GM19240 (cell line): ENCODE measurements at regions not wholly inside any gene's neighbourhood (a gene's known extent, or its start where the extent isn't known, plus 50 kb on each side); places are given as distances from the start of the nearest gene placed in this dataset.

Source experiments
- DNase-seq: peaks from one replicate; pipeline ENCODE4 v3.0.0; 2011; ENCODE audit warnings: low spot score; ENCODE audit not compliant: insufficient read length

GRCh38 chr6:122524056-122524455 lies 52.4 kb upstream of the SERINC1 start:
- no peak for DNase-seq

GRCh38 chr6:122530440-122531046 lies 58.9 kb upstream of the SERINC1 start:
- peak; percentile 35 for DNase-seq

- DNase-seq, result no peak
Measured at GRCh38 chr6:122548281-122548680, 61.9 kb upstream of the PKIB start.

- no peak for DNase-seq
Measured at GRCh38 chr6:122548820-122549219, 61.4 kb upstream of the PKIB start.

- no peak for DNase-seq
Measured at GRCh38 chr6:122553697-122554096, 56.5 kb upstream of the PKIB start.

- DNase-seq, result no peak
Measured at GRCh38 chr6:122555561-122555960, 54.6 kb upstream of the PKIB start.

GRCh38 chr6:122558080-122558479 lies 52.1 kb upstream of the PKIB start:
- DNase-seq, result no peak
